Body of pancreas (tissue), 4 donors: ENCODE measurements at regions not wholly inside any gene's neighbourhood (a gene's known extent, or its start where the extent isn't known, plus 50 kb on each side); places are given as distances from the start of the nearest gene placed in this dataset.

Experiments used
- POLR2A ChIP-seq, 3 donors: fragments of 450-650 bp; IDR thresholded peaks; one replicate each; pipeline ENCODE4 v1.6.1; 2016; ENCODE audit warnings: antibody characterized with exemption in 3 of 3, mild to moderate bottlenecking in 2 of 3
- TF ChIP-seq, protein P1 (sequence below), 7 experiments: fragments of 450-650 bp in 4 of 7; fragments of 200-600 bp in 3 of 7; sonication (generic) in 3 of 7; IDR thresholded peaks; one replicate each; pipeline ENCODE4 v1.5.1; 2016 to 2019; ENCODE audit warnings: antibody characterized with exemption in 7 of 7

GRCh38 chr16:55214412-55214811 is 109.6 kb upstream of the IRX6 start:
- TF ChIP-seq, protein P1, sequence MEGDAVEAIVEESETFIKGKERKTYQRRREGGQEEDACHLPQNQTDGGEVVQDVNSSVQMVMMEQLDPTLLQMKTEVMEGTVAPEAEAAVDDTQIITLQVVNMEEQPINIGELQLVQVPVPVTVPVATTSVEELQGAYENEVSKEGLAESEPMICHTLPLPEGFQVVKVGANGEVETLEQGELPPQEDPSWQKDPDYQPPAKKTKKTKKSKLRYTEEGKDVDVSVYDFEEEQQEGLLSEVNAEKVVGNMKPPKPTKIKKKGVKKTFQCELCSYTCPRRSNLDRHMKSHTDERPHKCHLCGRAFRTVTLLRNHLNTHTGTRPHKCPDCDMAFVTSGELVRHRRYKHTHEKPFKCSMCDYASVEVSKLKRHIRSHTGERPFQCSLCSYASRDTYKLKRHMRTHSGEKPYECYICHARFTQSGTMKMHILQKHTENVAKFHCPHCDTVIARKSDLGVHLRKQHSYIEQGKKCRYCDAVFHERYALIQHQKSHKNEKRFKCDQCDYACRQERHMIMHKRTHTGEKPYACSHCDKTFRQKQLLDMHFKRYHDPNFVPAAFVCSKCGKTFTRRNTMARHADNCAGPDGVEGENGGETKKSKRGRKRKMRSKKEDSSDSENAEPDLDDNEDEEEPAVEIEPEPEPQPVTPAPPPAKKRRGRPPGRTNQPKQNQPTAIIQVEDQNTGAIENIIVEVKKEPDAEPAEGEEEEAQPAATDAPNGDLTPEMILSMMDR (IDR thresholded peaks at IDR 0.05) = no peak
- no peak for TF ChIP-seq POLR2A (IDR thresholded peaks at IDR 0.05)
